ENCODE measurements at regions not wholly inside any gene's neighbourhood (a gene's known extent, or its start where the extent isn't known, plus 50 kb on each side); places are given as distances from the start of the nearest gene placed in this dataset.
"Not testable (repeated sequence)": the region's sequence is repeated elsewhere in the genome, so short reads cannot be mapped to it uniquely, and the experiment has no call there.

DNA sequence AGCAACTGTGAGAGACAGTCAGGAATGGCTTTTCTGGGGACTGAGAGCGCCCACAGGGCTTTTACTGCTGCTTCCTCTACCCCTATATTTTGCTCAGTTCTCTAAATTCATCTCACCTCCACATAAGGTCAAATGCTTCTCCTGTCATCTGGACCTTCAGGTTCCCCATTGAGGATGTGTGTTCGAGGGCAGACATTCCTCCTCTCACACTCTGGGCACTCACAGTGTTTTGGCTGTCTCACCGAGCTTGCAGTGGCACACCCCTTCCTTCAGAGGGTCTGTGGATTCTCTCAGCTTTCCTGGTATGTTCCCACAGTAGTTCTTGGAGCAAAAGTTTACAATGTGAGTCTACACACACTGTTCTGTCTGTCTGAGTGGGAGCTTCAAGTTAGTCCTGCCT is 127.8 kb upstream of the GLRA1 start:
- Histone ChIP-seq H3K27ac (no peak overlapping the region), H3K27me3 (no peaks in the 10 kb centered on the region), H3K4me3 (no peak overlapping the region), H3K9me3 (peaks cover 0 to 35% (median 3%) of the 10 kb centered on the region in 4 donors), H3K4me1 (no peaks in the 10 kb centered on the region), H3K36me3 (no peaks in the 10 kb centered on the region)
- no peak for DNase-seq (ENCODE audit: low spot score in 2 of 2)
- TF ChIP-seq EP300 (IDR thresholded peaks at IDR 0.05) (no peak), POLR2A (IDR thresholded peaks at IDR 0.05) (no peak)
- TF ChIP-seq, protein P1, sequence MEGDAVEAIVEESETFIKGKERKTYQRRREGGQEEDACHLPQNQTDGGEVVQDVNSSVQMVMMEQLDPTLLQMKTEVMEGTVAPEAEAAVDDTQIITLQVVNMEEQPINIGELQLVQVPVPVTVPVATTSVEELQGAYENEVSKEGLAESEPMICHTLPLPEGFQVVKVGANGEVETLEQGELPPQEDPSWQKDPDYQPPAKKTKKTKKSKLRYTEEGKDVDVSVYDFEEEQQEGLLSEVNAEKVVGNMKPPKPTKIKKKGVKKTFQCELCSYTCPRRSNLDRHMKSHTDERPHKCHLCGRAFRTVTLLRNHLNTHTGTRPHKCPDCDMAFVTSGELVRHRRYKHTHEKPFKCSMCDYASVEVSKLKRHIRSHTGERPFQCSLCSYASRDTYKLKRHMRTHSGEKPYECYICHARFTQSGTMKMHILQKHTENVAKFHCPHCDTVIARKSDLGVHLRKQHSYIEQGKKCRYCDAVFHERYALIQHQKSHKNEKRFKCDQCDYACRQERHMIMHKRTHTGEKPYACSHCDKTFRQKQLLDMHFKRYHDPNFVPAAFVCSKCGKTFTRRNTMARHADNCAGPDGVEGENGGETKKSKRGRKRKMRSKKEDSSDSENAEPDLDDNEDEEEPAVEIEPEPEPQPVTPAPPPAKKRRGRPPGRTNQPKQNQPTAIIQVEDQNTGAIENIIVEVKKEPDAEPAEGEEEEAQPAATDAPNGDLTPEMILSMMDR (IDR thresholded peaks at IDR 0.05): no peak
- 44 to 60% methylated on average over 3 of the region's 3 CpGs for WGBS, 2 donors

DNA sequence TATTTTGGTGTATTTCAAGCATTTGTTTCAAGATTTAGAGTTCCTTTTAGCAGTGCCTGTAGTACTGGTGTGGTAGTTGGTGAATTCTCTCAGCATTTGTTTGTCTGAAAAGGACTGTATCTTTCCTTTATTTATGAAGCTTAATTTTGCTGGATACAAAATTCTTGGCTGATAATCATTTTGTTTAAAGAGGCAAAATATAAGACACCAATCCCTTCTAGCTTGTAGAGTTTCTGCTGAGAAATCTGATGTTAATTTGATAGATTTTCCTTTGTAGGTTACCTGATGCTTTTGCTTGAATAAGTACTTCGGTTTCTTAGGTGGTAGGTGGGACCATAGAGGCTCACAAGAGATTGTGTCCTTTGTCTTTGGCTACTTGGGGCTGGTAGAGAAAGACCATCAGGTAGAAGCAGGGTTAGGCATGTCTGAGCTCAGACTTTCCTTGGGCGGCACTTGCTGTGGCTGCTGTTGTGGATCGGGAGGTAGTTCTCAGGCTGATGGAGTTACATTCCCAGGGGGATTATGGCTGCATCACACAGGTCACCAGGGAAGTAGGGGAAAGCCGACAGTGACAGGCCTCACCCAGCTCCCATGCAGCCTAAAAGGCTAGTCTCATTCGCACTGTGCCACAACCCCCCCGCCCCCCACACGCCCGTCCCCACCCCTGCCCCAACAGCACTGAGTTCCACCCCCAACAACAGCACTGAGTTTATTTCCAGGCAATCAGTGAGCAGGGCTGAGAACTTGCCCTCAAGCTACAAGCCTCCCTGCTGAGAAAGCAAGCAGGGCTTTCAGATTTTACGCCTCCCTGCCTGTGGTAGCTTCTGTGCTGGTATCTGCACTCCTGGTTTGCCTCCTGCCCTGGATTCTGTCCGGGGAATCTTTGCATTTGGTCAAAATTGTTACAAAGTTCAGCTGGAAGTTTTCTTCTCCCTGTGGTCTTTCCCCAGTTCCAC is 127.1 kb upstream of the GLRA1 start:
- Histone ChIP-seq H3K9me3 (peaks cover 0 to 40% (median 3%) of the 10 kb centered on the region in 4 donors), H3K36me3 (no peaks in the 10 kb centered on the region), H3K27ac (no peak overlapping the region), H3K27me3 (no peaks in the 10 kb centered on the region), H3K4me1 (no peaks in the 10 kb centered on the region), H3K4me3 (no peak overlapping the region)
- DNase-seq (ENCODE audit: low spot score in 2 of 2): no peak
- 28% methylated on average over 10 of the region's 10 CpGs for WGBS, 2 donors
- no peak for TF ChIP-seq EP300 (IDR thresholded peaks at IDR 0.05)
- TF ChIP-seq, protein P1 (IDR thresholded peaks at IDR 0.05): no peak
- TF ChIP-seq POLR2A (IDR thresholded peaks at IDR 0.05): no peak

DNA sequence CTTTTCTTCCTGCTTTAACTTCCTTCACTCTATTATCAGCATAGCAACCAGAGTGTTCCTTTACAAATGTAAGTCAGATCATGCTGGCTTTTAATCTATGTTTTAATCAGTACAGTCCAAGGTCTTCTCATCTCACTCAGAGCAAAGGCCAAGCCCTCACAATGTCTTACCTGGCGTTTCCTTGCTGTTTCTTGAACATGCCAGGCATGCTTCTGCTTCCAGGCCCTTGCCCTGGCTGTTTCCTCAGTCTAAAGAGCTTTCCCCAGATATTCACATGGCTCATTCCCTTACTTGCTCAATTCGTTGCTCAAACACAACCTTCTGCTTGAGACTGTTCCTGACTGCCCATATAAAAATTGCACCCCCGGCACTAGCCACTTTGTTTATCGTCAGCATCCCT is 121.7 kb upstream of the GLRA1 start:
- Histone ChIP-seq H3K9me3 (peaks cover 0 to 33% (median 3%) of the 10 kb centered on the region in 4 donors), H3K27ac (no peak overlapping the region), H3K36me3 (no peaks in the 10 kb centered on the region), H3K4me1 (no peaks in the 10 kb centered on the region), H3K4me3 (no peak overlapping the region), H3K27me3 (no peaks in the 10 kb centered on the region)
- TF ChIP-seq, protein P1 (IDR thresholded peaks at IDR 0.05): no peak
- TF ChIP-seq EP300 (IDR thresholded peaks at IDR 0.05): no peak
- no peak for TF ChIP-seq POLR2A (IDR thresholded peaks at IDR 0.05)
- 64 to 65% methylated on average over 4 of the region's 4 CpGs for WGBS, 2 donors
- no peak for DNase-seq (ENCODE audit: low spot score in 2 of 2)

DNA sequence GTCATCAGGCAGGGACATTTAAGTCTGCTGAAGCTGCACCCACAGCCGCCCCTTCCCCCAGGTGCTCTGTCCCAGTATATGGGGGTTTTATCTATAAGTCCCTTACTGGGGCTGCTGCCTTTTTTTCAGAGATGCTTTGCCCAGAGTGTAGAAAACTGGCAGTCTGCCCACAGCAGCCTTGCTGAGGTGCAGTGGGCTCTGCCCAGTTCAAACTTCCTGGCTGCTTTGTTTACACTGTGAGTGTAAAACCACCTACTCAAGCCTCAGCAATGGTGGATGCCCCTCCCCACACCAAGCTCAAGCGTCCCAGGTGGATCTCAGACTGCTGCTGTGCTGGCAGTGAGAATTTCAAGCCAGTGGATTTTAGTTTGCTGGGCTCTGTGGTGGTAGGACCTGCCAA is 114.2 kb upstream of the GLRA1 start:
- H3K27me3 ChIP-seq; DNase-seq (ENCODE audit: low spot score in 2 of 2); H3K4me3 ChIP-seq; H3K4me1 ChIP-seq; H3K27ac ChIP-seq; H3K36me3 ChIP-seq: not testable (repeated sequence)
- H3K9me3 ChIP-seq: peaks cover 0 to 11% (median 0%) of the 10 kb centered on the region in 4 donors
- 56 to 66% methylated on average over 2 of the region's 2 CpGs for WGBS, 2 donors

DNA sequence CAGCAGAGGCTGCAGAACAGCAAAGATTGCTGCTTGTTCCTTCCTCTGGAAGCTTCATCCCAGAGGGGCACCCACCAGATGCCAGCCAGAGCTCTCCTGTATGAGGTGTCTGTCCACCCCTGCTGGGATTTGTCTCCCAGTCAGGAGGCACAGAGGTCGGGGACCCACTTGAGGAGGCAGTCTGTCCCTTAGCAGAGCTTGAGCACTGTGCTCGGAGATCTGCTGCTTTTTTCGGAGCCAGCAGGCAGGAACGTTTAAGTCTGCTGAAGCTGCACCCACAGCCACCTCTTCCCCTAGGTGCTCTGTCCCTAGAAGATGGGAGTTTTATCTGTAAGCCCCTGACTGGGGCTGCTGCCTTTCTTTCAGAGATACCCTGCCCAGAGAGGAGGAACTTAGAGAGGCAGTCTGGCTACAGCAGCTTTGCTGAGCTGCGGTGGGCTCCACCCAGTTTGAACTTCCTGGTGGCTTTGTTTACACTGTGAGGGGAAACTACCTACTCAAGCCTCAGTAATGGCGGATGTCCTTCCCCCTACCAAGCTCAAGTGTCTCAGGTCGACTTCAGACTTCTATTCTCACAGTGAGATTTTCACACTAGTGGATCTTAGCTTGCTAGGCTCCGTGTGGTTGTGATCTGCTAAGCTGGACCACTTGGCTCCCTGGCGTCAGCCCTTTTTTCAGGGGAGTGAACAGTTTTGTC is 101.8 kb upstream of the GLRA1 start:
- not testable (repeated sequence) for H3K27me3 ChIP-seq; H3K36me3 ChIP-seq; H3K4me1 ChIP-seq; H3K4me3 ChIP-seq; DNase-seq (ENCODE audit: low spot score in 2 of 2); H3K27ac ChIP-seq
- H3K9me3 ChIP-seq: peaks cover 0 to 16% (median 0%) of the 10 kb centered on the region in 4 donors
- WGBS, 2 donors: 73 to 78% methylated on average over 9 of the region's 9 CpGs

DNA sequence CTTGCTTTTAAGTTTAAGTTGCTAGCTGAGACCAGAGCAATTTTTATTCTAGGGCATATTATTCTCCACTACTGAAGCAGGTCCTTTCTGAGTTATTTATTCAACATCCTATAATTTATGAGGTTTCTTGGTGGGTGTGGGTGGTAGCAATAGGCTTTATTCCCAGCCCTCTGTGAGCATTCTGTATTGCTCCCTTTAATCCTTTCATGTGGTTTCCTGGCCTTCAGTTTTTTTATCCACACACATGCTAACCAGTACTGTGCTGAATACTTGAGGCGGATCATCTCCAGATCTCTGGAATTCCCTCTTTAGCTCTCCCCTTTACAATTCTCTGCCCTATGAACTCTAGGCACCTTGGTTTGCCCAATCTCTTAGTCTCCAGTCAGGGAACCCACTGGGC is 91.8 kb upstream of the GLRA1 start:
- no peak overlapping the region for H3K4me3 ChIP-seq
- H3K27me3 ChIP-seq: no peaks in the 10 kb centered on the region
- H3K27ac ChIP-seq: no peak overlapping the region
- TF ChIP-seq POLR2A (IDR thresholded peaks at IDR 0.05): no peak
- TF ChIP-seq EP300 (IDR thresholded peaks at IDR 0.05): no peak
- TF ChIP-seq, protein P1 (IDR thresholded peaks at IDR 0.05): no peak
- DNase-seq (ENCODE audit: low spot score in 2 of 2): no peak
- peaks cover 0 to 10% (median 0%) of the 10 kb centered on the region in 4 donors for H3K9me3 ChIP-seq
- H3K4me1 ChIP-seq: no peaks in the 10 kb centered on the region
- 56 to 58% methylated on average over 1 of the region's 1 CpG for WGBS, 2 donors
- H3K36me3 ChIP-seq: no peaks in the 10 kb centered on the region

Data from tibial nerve (tissue), 4 donors.